SK-N-SH (cell line): ENCODE measurements at regions not wholly inside any gene's neighbourhood (a gene's known extent, or its start where the extent isn't known, plus 50 kb on each side); places are given as distances from the start of the nearest gene placed in this dataset.

Experiments used
- CTCF ChIA-PET: fragments of 300-600, 350-600 bp; formaldehyde crosslinking; extraction: SDS; loops from one replicate; lab custom pipeline; 2021; lab: Yijun Ruan, JAX
- POLR2A ChIA-PET: fragments of 350-600 bp; sonication (Branson Sonifier 250); formaldehyde crosslinking; extraction: SDS; loops from one replicate; lab custom pipeline; 2020; ENCODE audit warnings: antibody characterized with exemption, inconsistent platforms; lab: Yijun Ruan, JAX
- DNase-seq: peaks from one replicate; pipeline ENCODE4 v3.0.0; 2012
- H2AFZ ChIP-seq: fragments of 200-600 bp; sonication (generic); 2 replicates; pipeline ENCODE4 v1.8.1; 2016; ENCODE audit warnings: antibody characterized with exemption, mild to moderate bottlenecking, low read depth
- H3F3A ChIP-seq: fragments of 200-600 bp; sonication (generic); replicated peaks from 2 replicates; pipeline ENCODE3; 2016; ENCODE audit warnings: antibody characterized with exemption, mild to moderate bottlenecking; ENCODE audit not compliant: insufficient read depth
- H3K27ac ChIP-seq, 2 experiments: fragments of 200-500 bp in 1 of 2; fragments of 200-600 bp in 1 of 2; sonication (Bioruptor generic) in 1 of 2; sonication (generic), shearing (Covaris generic) in 1 of 2; 2 replicates each; pipeline versions ENCODE4 v1.5.1 to v1.6.1; 2014 to 2016; ENCODE audit warnings: low read depth in 2 of 2, inconsistent platforms in 1 of 2, low read length in 1 of 2, mild to moderate bottlenecking in 1 of 2, mixed read lengths in 1 of 2
- H3K27me3 ChIP-seq: fragments of 200-600 bp; sonication (generic), shearing (Covaris generic); 2 replicates; pipeline ENCODE4 v1.6.1; 2016; ENCODE audit warnings: mixed run types; ENCODE audit not compliant: insufficient read depth
- H3K36me3 ChIP-seq, 2 experiments: fragments of 200-500 bp in 1 of 2; fragments of 200-600 bp in 1 of 2; sonication (Bioruptor generic) in 1 of 2; sonication (generic) in 1 of 2; replicated peaks in 1 of 2; 2 replicates each; pipeline versions ENCODE3 to v1.5.1; 2014 to 2016; ENCODE audit warnings: low read length in 1 of 2, mild to moderate bottlenecking in 1 of 2; ENCODE audit not compliant: insufficient read depth in 2 of 2, control insufficient read depth in 1 of 2
- H3K4me1 ChIP-seq, 2 experiments: fragments of 200-500 bp in 1 of 2; fragments of 200-600 bp in 1 of 2; sonication (Bioruptor generic) in 1 of 2; sonication (generic), shearing (Covaris generic) in 1 of 2; 2 replicates each; pipeline versions ENCODE4 v1.5.1 to v1.6.1; 2014 to 2016; ENCODE audit warnings: low read depth in 1 of 2, low read length in 1 of 2, mixed run types in 1 of 2; ENCODE audit not compliant: insufficient read depth in 2 of 2, control insufficient read depth in 1 of 2
- H3K4me2 ChIP-seq: fragments of 200-600 bp; sonication (generic), shearing (Covaris generic); 2 replicates; pipeline ENCODE4 v1.6.1; 2017; ENCODE audit warnings: mixed run types
- H3K4me3 ChIP-seq, 2 experiments: fragments of 200-500 bp in 1 of 2; fragments of 200-600 bp in 1 of 2; sonication (Bioruptor generic) in 1 of 2; sonication (generic), shearing (Covaris generic) in 1 of 2; 2 replicates each; pipeline versions ENCODE4 v1.5.1 to v1.8.1; 2014 to 2016; ENCODE audit warnings: low read depth in 2 of 2, inconsistent platforms in 1 of 2, low read length in 1 of 2, mild to moderate bottlenecking in 1 of 2, mixed read lengths in 1 of 2, moderate library complexity in 1 of 2
- H3K79me2 ChIP-seq: fragments of 200-600 bp; sonication (generic); 2 replicates; pipeline ENCODE4 v1.8.1; 2017; ENCODE audit warnings: mild to moderate bottlenecking; ENCODE audit not compliant: insufficient read depth
- H3K9ac ChIP-seq: fragments of 200-600 bp; sonication (generic); 2 replicates; pipeline ENCODE4 v1.6.1; 2017; ENCODE audit warnings: mixed run types
- H3K9me2 ChIP-seq: fragments of 200-600 bp; sonication (generic); 2 replicates; pipeline ENCODE4 v1.6.1; 2017; ENCODE audit warnings: mixed run types
- H3K9me3 ChIP-seq: fragments of 200-600 bp; sonication (generic); 2 replicates; pipeline ENCODE4 v1.6.1; 2017; ENCODE audit warnings: mixed run types, mild to moderate bottlenecking, moderate library complexity
- H4K20me1 ChIP-seq: fragments of 200-600 bp; sonication (generic); 2 replicates; pipeline ENCODE4 v1.6.1; 2017; ENCODE audit warnings: mild to moderate bottlenecking, mixed run types; ENCODE audit not compliant: insufficient read depth
- CHD2 ChIP-seq: fragments of 150-350 bp; IDR thresholded peaks from 2 replicates; pipeline ENCODE4 v1.6.1; 2018; ENCODE audit warnings: low read length; ENCODE audit not compliant: partially characterized antibody
- ELF1 ChIP-seq: IDR thresholded peaks from 2 replicates; pipeline ENCODE4 v1.4.0; 2012
- EZH2phosphoT487 ChIP-seq: fragments of 200-600 bp; sonication (generic); IDR thresholded peaks from 2 replicates; pipeline ENCODE4 v1.6.1; 2017; ENCODE audit warnings: low read depth, mixed run types, mild to moderate bottlenecking, antibody characterized with exemption, moderate library complexity, borderline replicate concordance
- FOSL2 ChIP-seq: IDR thresholded peaks from 2 replicates; pipeline ENCODE4 v1.4.0; 2012; ENCODE audit warnings: low read depth, mild to moderate bottlenecking, moderate library complexity, borderline replicate concordance
- FOXJ3 ChIP-seq: sonication (generic); formaldehyde crosslinking; IDR thresholded peaks from 2 replicates; pipeline ENCODE4 v1.5.1; 2020; ENCODE audit warnings: mild to moderate bottlenecking, missing genetic modification reagents
- GATA2 ChIP-seq: sonication (generic); formaldehyde crosslinking; IDR thresholded peaks from 2 replicates; pipeline ENCODE4 v1.5.0; 2020; ENCODE audit warnings: mild to moderate bottlenecking, missing genetic modification reagents
- NRF1 ChIP-seq: IDR thresholded peaks from 2 replicates; pipeline ENCODE4 v1.6.1; 2012; ENCODE audit warnings: low read depth, mild to moderate bottlenecking, low read length
- RAD21 ChIP-seq: IDR thresholded peaks from 2 replicates; pipeline ENCODE4 v1.6.1; 2012; ENCODE audit warnings: mild to moderate bottlenecking, low read length
- REST ChIP-seq: IDR thresholded peaks from 2 replicates; pipeline ENCODE4 v1.6.1; 2012; ENCODE audit warnings: mild to moderate bottlenecking, low read depth, low read length, moderate library complexity
- TCF12 ChIP-seq: IDR thresholded peaks from 2 replicates; pipeline ENCODE4 v1.4.0; 2012
- TEAD4 ChIP-seq: IDR thresholded peaks from 2 replicates; pipeline ENCODE4 v1.4.0; 2012; ENCODE audit warnings: mild to moderate bottlenecking, borderline replicate concordance; ENCODE audit not compliant: insufficient read depth
- USF1 ChIP-seq: IDR thresholded peaks from 2 replicates; pipeline ENCODE4 v1.4.0; 2012; ENCODE audit warnings: low read depth, borderline replicate concordance
- USF2 ChIP-seq: fragments of 150-350 bp; IDR thresholded peaks from 2 replicates; pipeline ENCODE4 v1.6.1; 2017; ENCODE audit warnings: antibody characterized with exemption, low read length, low read depth, borderline replicate concordance
- YY1 ChIP-seq: IDR thresholded peaks from 2 replicates; pipeline ENCODE4 v1.4.0; 2012; ENCODE audit warnings: low read depth, mild to moderate bottlenecking
- WGBS: methylation state at CpG from one replicate; pipeline ENCODE4 v1.1.6; 2017; ENCODE audit warnings: low lambda C conversion rate; 5-methylcytosine and 5-hydroxymethylcytosine counted together
- TF ChIP-seq, protein P1 (sequence below): fragments of 200-600 bp; sonication (generic); IDR thresholded peaks from 2 replicates; pipeline ENCODE4 v1.6.1; 2017; ENCODE audit warnings: antibody characterized with exemption, mild to moderate bottlenecking, moderate library complexity

- H3K36me3 ChIP-seq: no peaks in the 10 kb centered on the region
- ChIA-PET POLR2A (no interaction called here), CTCF (no interaction called here)
- H3K79me2 ChIP-seq: no peaks in the 10 kb centered on the region
- H3K27ac ChIP-seq: no peak overlapping the region
- no peaks in the 10 kb centered on the region for H3K4me1 ChIP-seq
- H3K9me2 ChIP-seq: no peaks in the 10 kb centered on the region
- DNase-seq: no peak
- no peaks in the 10 kb centered on the region for H3F3A ChIP-seq
- H4K20me1 ChIP-seq: no peaks in the 10 kb centered on the region
- 89% methylated on average over 11 of the region's 11 CpGs for WGBS
- no peak overlapping the region for H3K4me2 ChIP-seq
- H3K27me3 ChIP-seq: no peaks in the 10 kb centered on the region
- TF ChIP-seq USF1: no peak
- TF ChIP-seq TCF12: no peak
- TF ChIP-seq, protein P1, sequence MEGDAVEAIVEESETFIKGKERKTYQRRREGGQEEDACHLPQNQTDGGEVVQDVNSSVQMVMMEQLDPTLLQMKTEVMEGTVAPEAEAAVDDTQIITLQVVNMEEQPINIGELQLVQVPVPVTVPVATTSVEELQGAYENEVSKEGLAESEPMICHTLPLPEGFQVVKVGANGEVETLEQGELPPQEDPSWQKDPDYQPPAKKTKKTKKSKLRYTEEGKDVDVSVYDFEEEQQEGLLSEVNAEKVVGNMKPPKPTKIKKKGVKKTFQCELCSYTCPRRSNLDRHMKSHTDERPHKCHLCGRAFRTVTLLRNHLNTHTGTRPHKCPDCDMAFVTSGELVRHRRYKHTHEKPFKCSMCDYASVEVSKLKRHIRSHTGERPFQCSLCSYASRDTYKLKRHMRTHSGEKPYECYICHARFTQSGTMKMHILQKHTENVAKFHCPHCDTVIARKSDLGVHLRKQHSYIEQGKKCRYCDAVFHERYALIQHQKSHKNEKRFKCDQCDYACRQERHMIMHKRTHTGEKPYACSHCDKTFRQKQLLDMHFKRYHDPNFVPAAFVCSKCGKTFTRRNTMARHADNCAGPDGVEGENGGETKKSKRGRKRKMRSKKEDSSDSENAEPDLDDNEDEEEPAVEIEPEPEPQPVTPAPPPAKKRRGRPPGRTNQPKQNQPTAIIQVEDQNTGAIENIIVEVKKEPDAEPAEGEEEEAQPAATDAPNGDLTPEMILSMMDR: no peak
- TF ChIP-seq YY1: no peak
- no peak for TF ChIP-seq NRF1
- no peak for TF ChIP-seq USF2
- no peak for TF ChIP-seq TEAD4
- TF ChIP-seq CHD2: no peak
- no peak overlapping the region for H3K9ac ChIP-seq
- H3K9me3 ChIP-seq: no peaks in the 10 kb centered on the region
- H2AFZ ChIP-seq: no peak overlapping the region
- H3K4me3 ChIP-seq: no peak overlapping the region
Measured at GRCh38 chr9:16982780-16983310, 112.4 kb upstream of the BNC2 start.

DNA sequence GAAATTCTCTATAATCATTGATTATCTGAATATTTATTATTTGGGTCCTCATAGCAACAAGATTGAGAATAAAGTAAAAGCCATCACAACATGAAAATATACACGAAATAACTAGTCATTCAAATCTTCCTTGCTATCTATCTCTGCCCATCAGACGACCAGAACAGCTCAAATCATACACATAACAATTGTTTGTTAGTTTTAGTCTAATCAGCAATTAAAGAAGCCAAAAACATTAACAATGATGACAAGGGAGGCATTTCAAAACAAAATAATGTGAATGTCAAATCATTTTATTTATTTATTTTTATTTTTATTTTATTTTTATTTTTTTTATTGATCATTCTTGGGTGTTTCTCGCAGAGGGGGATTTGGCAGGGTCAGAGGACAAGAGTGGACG is 106.0 kb upstream of the BNC2 start:
- no peak overlapping the region for H2AFZ ChIP-seq
- H3K4me3 ChIP-seq: no peak overlapping the region
- no peak for TF ChIP-seq ELF1
- TF ChIP-seq, all 33 proteins: peak for 0
- no peaks in the 10 kb centered on the region for H3K9me2 ChIP-seq
- H3K27me3 ChIP-seq: no peaks in the 10 kb centered on the region
- no peaks in the 10 kb centered on the region for H3K9me3 ChIP-seq
- H3K79me2 ChIP-seq: no peaks in the 10 kb centered on the region
- ChIA-PET CTCF (no interaction called here), POLR2A (no interaction called here)
- DNase-seq: no peak
- no peak overlapping the region for H3K9ac ChIP-seq
- no peaks in the 10 kb centered on the region for H4K20me1 ChIP-seq
- no peaks in the 10 kb centered on the region for H3K4me1 ChIP-seq
- H3K27ac ChIP-seq: no peak overlapping the region
- no peaks in the 10 kb centered on the region for H3K36me3 ChIP-seq
- no peak overlapping the region for H3K4me2 ChIP-seq
- H3F3A ChIP-seq: no peaks in the 10 kb centered on the region
- WGBS: 76% methylated on average over 4 of the region's 4 CpGs

DNA sequence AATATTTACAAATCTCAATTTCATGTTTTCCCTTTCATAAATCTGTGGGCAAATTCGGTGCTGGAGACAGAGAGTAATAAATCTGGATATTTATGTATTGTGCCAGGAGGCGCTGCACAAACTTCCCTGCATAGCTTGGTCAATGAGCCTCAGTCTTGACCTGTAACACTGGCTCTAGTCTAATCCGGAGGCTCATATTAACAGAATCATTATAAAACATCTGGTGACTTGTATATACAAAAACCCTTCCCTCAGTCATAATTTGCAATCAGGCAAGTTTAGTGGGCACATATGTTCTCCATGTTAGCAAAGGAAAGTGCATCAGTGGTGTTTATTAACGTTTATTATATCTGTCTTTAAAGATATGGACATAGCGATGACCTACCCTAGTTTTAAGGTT is 104.0 kb upstream of the BNC2 start:
- Histone ChIP-seq H3K4me3 (no peak overlapping the region), H3K27ac (no peak overlapping the region), H2AFZ (no peak overlapping the region), H3K27me3 (no peaks in the 10 kb centered on the region), H3K79me2 (no peaks in the 10 kb centered on the region), H3K9me3 (no peaks in the 10 kb centered on the region), H4K20me1 (no peaks in the 10 kb centered on the region), H3K4me1 (no peaks in the 10 kb centered on the region), H3K9me2 (no peaks in the 10 kb centered on the region), H3K9ac (no peak overlapping the region), H3K36me3 (no peaks in the 10 kb centered on the region), H3F3A (no peaks in the 10 kb centered on the region), H3K4me2 (no peak overlapping the region)
- no peak for TF ChIP-seq FOXJ3
- TF ChIP-seq FOSL2: no peak
- TF ChIP-seq CHD2: no peak
- no peak for TF ChIP-seq GATA2 (CRISPR knock-in tag)
- TF ChIP-seq REST: no peak
- no peak for TF ChIP-seq RAD21
- TF ChIP-seq EZH2phosphoT487: no peak
- POLR2A ChIA-PET: no interaction called here
- CTCF ChIA-PET: no interaction called here
- WGBS: 66% methylated on average over 5 of the region's 5 CpGs
- DNase-seq: no peak
